ENCODE measurements at regions not wholly inside any gene's neighbourhood (a gene's known extent, or its start where the extent isn't known, plus 50 kb on each side); places are given as distances from the start of the nearest gene placed in this dataset.

GRCh38 chr22:49483946-49484345 lies 343.7 kb downstream of the BRD1 start:
- intact Hi-C loops (cut with micrococcal nuclease) = no loop called here
- Mint-ChIP-seq H3K9me3 (no peaks in the 10 kb centered on the region), H3K27ac (no peak overlapping the region), H3K27me3 (ENCODE audit: low read depth in 2 of 2) (peaks cover 0 to 9% of the 10 kb centered on the region in 2 donors), H3K4me3 (no peak overlapping the region), H3K36me3 (no peaks in the 10 kb centered on the region), H3K4me1 (peaks cover 8 to 22% of the 10 kb centered on the region in 2 donors)
- H3K4me1 ChIP-seq (ENCODE audit: control insufficient read depth, insufficient read depth, low read length) = no peaks in the 10 kb centered on the region
- no peaks in the 10 kb centered on the region for H3K27me3 ChIP-seq (ENCODE audit: control insufficient read depth, insufficient read depth, low read length)
- DNase-seq = no peak
- H3K4me3 ChIP-seq (ENCODE audit: low read length) = no peak overlapping the region
- no peaks in the 10 kb centered on the region for H3K36me3 ChIP-seq (ENCODE audit: control insufficient read depth, insufficient read depth, low read length)
- no peak for ATAC-seq
- H3K27ac ChIP-seq (ENCODE audit: low read length) = no peak overlapping the region
- WGBS (ENCODE audit: insufficient coverage) = 88% methylated on average over 6 of the region's 6 CpGs
- no peak for TF ChIP-seq CTCF (IDR thresholded peaks at IDR 0.05)
- H3K9me3 ChIP-seq (ENCODE audit: control insufficient read depth, insufficient read depth, low read length) = no peaks in the 10 kb centered on the region

- H3K27ac ChIP-seq (ENCODE audit: low read length) = no peak overlapping the region
- H3K36me3 Mint-ChIP-seq = no peaks in the 10 kb centered on the region
- H3K4me1 ChIP-seq (ENCODE audit: control insufficient read depth, insufficient read depth, low read length) = no peaks in the 10 kb centered on the region
- H3K9me3 ChIP-seq (ENCODE audit: control insufficient read depth, insufficient read depth, low read length) = no peaks in the 10 kb centered on the region
- intact Hi-C loops (cut with micrococcal nuclease) = no loop called here
- no peaks in the 10 kb centered on the region for H3K27me3 ChIP-seq (ENCODE audit: control insufficient read depth, insufficient read depth, low read length)
- H3K4me3 ChIP-seq (ENCODE audit: low read length) = no peak overlapping the region
- WGBS (ENCODE audit: insufficient coverage) = 91% methylated on average over 15 of the region's 17 CpGs
- peaks cover 8 to 22% of the 10 kb centered on the region in 2 donors for H3K4me1 Mint-ChIP-seq
- DNase-seq (no peak), ATAC-seq (no peak)
- H3K27me3 Mint-ChIP-seq (ENCODE audit: low read depth in 2 of 2) = peaks cover 0 to 9% of the 10 kb centered on the region in 2 donors
- H3K27ac Mint-ChIP-seq = no peak overlapping the region
- H3K4me3 Mint-ChIP-seq = no peak overlapping the region
- no peaks in the 10 kb centered on the region for H3K36me3 ChIP-seq (ENCODE audit: control insufficient read depth, insufficient read depth, low read length)
- H3K9me3 Mint-ChIP-seq = no peaks in the 10 kb centered on the region
- no peak for TF ChIP-seq CTCF (IDR thresholded peaks at IDR 0.05)
These were observed 344.3 kb downstream of the BRD1 start for GRCh38 chr22:49483281-49483870.

- H3K27ac ChIP-seq (ENCODE audit: low read length) = no peak overlapping the region
- Mint-ChIP-seq H3K27me3 (ENCODE audit: low read depth in 2 of 2) (peaks cover 0 to 9% of the 10 kb centered on the region in 2 donors), H3K27ac (no peak overlapping the region), H3K4me3 (no peak overlapping the region), H3K4me1 (peaks cover 8 to 22% of the 10 kb centered on the region in 2 donors), H3K36me3 (no peaks in the 10 kb centered on the region), H3K9me3 (no peaks in the 10 kb centered on the region)
- 92% methylated on average over 13 of the region's 13 CpGs for WGBS (ENCODE audit: insufficient coverage)
- DNase-seq = no peak
- H3K4me3 ChIP-seq (ENCODE audit: low read length) = no peak overlapping the region
- H3K27me3 ChIP-seq (ENCODE audit: control insufficient read depth, insufficient read depth, low read length) = no peaks in the 10 kb centered on the region
- no peaks in the 10 kb centered on the region for H3K36me3 ChIP-seq (ENCODE audit: control insufficient read depth, insufficient read depth, low read length)
- intact Hi-C loops (cut with micrococcal nuclease) = no loop called here
- TF ChIP-seq CTCF (IDR thresholded peaks at IDR 0.05) = no peak
- H3K4me1 ChIP-seq (ENCODE audit: control insufficient read depth, insufficient read depth, low read length) = no peaks in the 10 kb centered on the region
- no peaks in the 10 kb centered on the region for H3K9me3 ChIP-seq (ENCODE audit: control insufficient read depth, insufficient read depth, low read length)
- no peak for ATAC-seq
These were observed 344.9 kb downstream of the BRD1 start for GRCh38 chr22:49482811-49483210.
